IMR-90 (cell line): ENCODE measurements at regions not wholly inside any gene's neighbourhood (a gene's known extent, or its start where the extent isn't known, plus 50 kb on each side); places are given as distances from the start of the nearest gene placed in this dataset.

Experiments
- ATAC-seq: fragments of 200-7000 bp; cut with Tn5 transposase; 2 replicates; pipeline ENCODE4 v1.9.1; 2020; ENCODE audit warnings: low read depth, mild to moderate bottlenecking, moderate library complexity
- BruUV-seq: library from RNA; stranded (reverse); fragments of 400-500 nt; replicated peaks from 2 replicates; lab custom pipeline; 2021; lab: Mats Ljungman, UMichigan
- CTCF ChIA-PET: fragments of 300-600 bp; formaldehyde crosslinking; extraction: SDS; loops from one replicate; lab custom pipeline; 2021; ENCODE audit warnings: antibody characterized with exemption; lab: Yijun Ruan, JAX
- POLR2A ChIA-PET: fragments of 300-600 bp; sonication (Branson Sonifier 250); formaldehyde crosslinking; loops from one replicate; lab custom pipeline; 2022; ENCODE audit warnings: antibody characterized with exemption; ENCODE audit not compliant: unreplicated experiment; lab: Charles Lee
- DNase-seq: peaks from one replicate; pipeline ENCODE4 v3.0.0; 2013
- H2AFZ ChIP-seq: replicated peaks from 2 replicates; pipeline ENCODE3; 2013; ENCODE audit warnings: low read length, mild to moderate bottlenecking; ENCODE audit not compliant: poor library complexity
- H2AK5ac ChIP-seq: 2 replicates; pipeline ENCODE4 v1.6.1; 2013; ENCODE audit warnings: low read depth, low read length, inconsistent platforms
- H2AK9ac ChIP-seq: replicated peaks from 2 replicates; pipeline ENCODE3; 2013; ENCODE audit warnings: mild to moderate bottlenecking, low read depth, low read length, moderate library complexity; ENCODE audit not compliant: poor library complexity
- H2BK120ac ChIP-seq: 2 replicates; pipeline ENCODE4 v1.6.1; 2013; ENCODE audit warnings: low read depth, low read length, inconsistent platforms
- H2BK15ac ChIP-seq: 3 replicates; pipeline ENCODE4 v1.6.1; 2013; ENCODE audit warnings: low read depth, low read length, inconsistent platforms
- H2BK20ac ChIP-seq: 2 replicates; pipeline ENCODE4 v1.6.1; 2013; ENCODE audit warnings: low read depth, mild to moderate bottlenecking, inconsistent platforms, low read length, moderate library complexity
- H2BK5ac ChIP-seq: 2 replicates; pipeline ENCODE4 v1.6.1; 2013; ENCODE audit warnings: mild to moderate bottlenecking, low read depth, low read length, inconsistent platforms; ENCODE audit not compliant: poor library complexity, severe bottlenecking
- H3K14ac ChIP-seq: replicated peaks from 2 replicates; pipeline ENCODE4 v1.6.1; 2013; ENCODE audit warnings: low read depth, low read length, inconsistent platforms
- H3K18ac ChIP-seq: 2 replicates; pipeline ENCODE4 v1.6.1; 2013; ENCODE audit warnings: low read depth, low read length, control low read depth
- H3K23ac ChIP-seq: 2 replicates; pipeline ENCODE4 v1.6.1; 2013; ENCODE audit warnings: low read depth, low read length, inconsistent platforms
- H3K27ac ChIP-seq: 2 replicates; pipeline ENCODE4 v1.5.1; 2013; ENCODE audit warnings: mild to moderate bottlenecking, control low read depth, low read length; ENCODE audit not compliant: insufficient read depth
- H3K27me3 ChIP-seq: 2 replicates; pipeline ENCODE4 v1.6.1; 2013; ENCODE audit warnings: low read length; ENCODE audit not compliant: control insufficient read depth, insufficient read depth
- H3K36me3 ChIP-seq: 2 replicates; pipeline ENCODE4 v1.6.1; 2013; ENCODE audit warnings: low read length, mixed read lengths; ENCODE audit not compliant: control insufficient read depth, insufficient read depth
- H3K4ac ChIP-seq: 2 replicates; pipeline ENCODE4 v1.6.1; 2013; ENCODE audit warnings: low read depth, low read length, inconsistent platforms
- H3K4me1 ChIP-seq: 2 replicates; pipeline ENCODE4 v1.6.1; 2013; ENCODE audit warnings: low read length, mixed read lengths; ENCODE audit not compliant: control insufficient read depth, insufficient read depth
- H3K4me2 ChIP-seq: 2 replicates; pipeline ENCODE4 v1.6.1; 2013; ENCODE audit warnings: low read depth, mild to moderate bottlenecking, control low read depth, low read length, moderate library complexity
- H3K4me3 ChIP-seq: 2 replicates; pipeline ENCODE4 v1.5.1; 2013; ENCODE audit warnings: low read depth, mild to moderate bottlenecking, control low read depth, low read length, moderate library complexity; ENCODE audit not compliant: insufficient read depth
- H3K56ac ChIP-seq: 2 replicates; pipeline ENCODE4 v1.6.1; 2013; ENCODE audit warnings: low read length, inconsistent platforms; ENCODE audit not compliant: insufficient read depth; ENCODE audit errors: extremely low read depth
- H3K79me1 ChIP-seq, 2 experiments: 2 replicates each; pipeline ENCODE4 v1.6.1; 2013; ENCODE audit warnings: low read length in 2 of 2, inconsistent platforms in 1 of 2, low read depth in 1 of 2
- H3K9ac ChIP-seq: 2 replicates; pipeline ENCODE4 v1.6.1; 2013; ENCODE audit warnings: low read depth, low read length, control low read depth
- H3K9me1 ChIP-seq: 2 replicates; pipeline ENCODE4 v1.6.1; 2013; ENCODE audit warnings: low read length, inconsistent platforms; ENCODE audit not compliant: insufficient read depth
- H3K9me3 ChIP-seq: 2 replicates; pipeline ENCODE4 v1.6.1; 2013; ENCODE audit warnings: low read length; ENCODE audit not compliant: control insufficient read depth, insufficient read depth
- H4K20me1 ChIP-seq: 2 replicates; pipeline ENCODE4 v1.6.1; 2013; ENCODE audit warnings: low read length, inconsistent platforms; ENCODE audit not compliant: insufficient read depth
- H4K5ac ChIP-seq: 2 replicates; pipeline ENCODE4 v1.6.1; 2013; ENCODE audit warnings: mild to moderate bottlenecking, low read depth, low read length, control low read depth
- H4K8ac ChIP-seq, 2 experiments: 2 replicates each; pipeline ENCODE4 v1.6.1; 2013; ENCODE audit warnings: low read depth in 2 of 2, low read length in 2 of 2, control low read depth in 1 of 2, inconsistent platforms in 1 of 2
- H4K91ac ChIP-seq: 2 replicates; pipeline ENCODE4 v1.6.1; 2013; ENCODE audit warnings: low read depth, low read length, inconsistent platforms; ENCODE audit not compliant: insufficient read depth
- NFE2L2 ChIP-seq: fragments of 150-350 bp; IDR thresholded peaks from 2 replicates; pipeline ENCODE4 v1.6.1; 2016; ENCODE audit warnings: low read depth, mild to moderate bottlenecking, low read length
- RCOR1 ChIP-seq: IDR thresholded peaks from 2 replicates; pipeline ENCODE4 v1.6.1; 2012; ENCODE audit warnings: mild to moderate bottlenecking, low read length, improper control_type of control experiment; ENCODE audit not compliant: insufficient replicate concordance
- WGBS, 2 experiments: methylation state at CpG; one replicate each; pipeline versions ENCODE4 v1.1.5 to v1.1.7; 2013; ENCODE audit warnings: missing lambda C conversion rate in 2 of 2; ENCODE audit not compliant: insufficient read length in 1 of 2; ENCODE audit errors: extremely low coverage in 2 of 2; 5-methylcytosine and 5-hydroxymethylcytosine counted together
- dilution Hi-C: fragments of 300-500 bp; cut with HindIII; formaldehyde crosslinking; loops from one replicate; pipeline ENCODE4 v1.14.3; 2018; ENCODE audit warnings: low sequenced_read_pairs; ENCODE audit not compliant: unreplicated experiment
- in situ Hi-C: fragments of 300-500 bp; cut with MboI; formaldehyde crosslinking; loops from 3 replicates; pipeline ENCODE4 v1.14.3; 2019; ENCODE audit warnings: low sequenced_read_pairs, inconsistent platforms, mixed read lengths
- intact Hi-C: fragments of 100-400 bp; cut with micrococcal nuclease; formaldehyde crosslinking; loops from 2 replicates; pipeline ENCODE4 v1.10.0; 2022

DNA sequence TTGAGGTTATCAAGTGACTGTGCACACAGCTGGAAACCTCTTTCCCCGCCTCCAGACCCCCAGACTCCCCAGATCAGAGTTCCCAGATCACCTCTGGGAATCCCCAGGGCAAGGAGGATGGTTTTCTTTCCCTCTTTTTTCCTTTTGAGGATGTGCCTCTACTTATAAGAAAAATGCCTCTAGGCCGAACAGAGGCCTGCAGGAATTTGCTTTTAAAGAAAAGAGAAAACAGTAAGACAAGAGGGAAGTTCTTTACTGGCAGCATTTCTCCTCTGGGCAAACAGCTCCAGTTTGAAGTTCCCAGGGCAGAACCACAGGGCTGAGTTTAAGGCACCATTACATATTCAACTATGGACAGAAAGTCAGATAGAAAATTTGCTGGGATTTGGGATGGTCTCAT, 837.9 kb upstream of the LCORL start:
- no peak overlapping the region for H2AFZ ChIP-seq
- H3K9me3 ChIP-seq = peaks cover 3% of the 10 kb centered on the region; the same call in 1 of the 2 replicates
- in situ Hi-C loops (no loop called here), dilution Hi-C loops (no loop called here), intact Hi-C loops (no loop called here)
- no peaks in the 10 kb centered on the region for H4K20me1 ChIP-seq
- no peaks in the 10 kb centered on the region for H3K27me3 ChIP-seq
- H3K4me3 ChIP-seq = no peak overlapping the region
- no peaks in the 10 kb centered on the region for H3K4me1 ChIP-seq
- no peak overlapping the region for H4K8ac ChIP-seq
- no CpG with 5 or more reads among the region's 2 CpGs for WGBS, 2 experiments
- no peak overlapping the region for H2BK15ac ChIP-seq
- no peak overlapping the region for H2BK20ac ChIP-seq
- H3K4ac ChIP-seq = no peak overlapping the region
- POLR2A ChIA-PET = no interaction called here
- no peak overlapping the region for H3K23ac ChIP-seq
- H3K4me2 ChIP-seq = no peak overlapping the region
- H2AK9ac ChIP-seq = no peak overlapping the region
- no TSS peak for BruUV-seq
- no peak overlapping the region for H2AK5ac ChIP-seq
- DNase-seq = no peak
- no peak overlapping the region for H3K56ac ChIP-seq
- no peaks in the 10 kb centered on the region for H3K9me1 ChIP-seq
- H2BK120ac ChIP-seq = no peak overlapping the region
- no peak overlapping the region for H3K9ac ChIP-seq
- no peaks in the 10 kb centered on the region for H3K36me3 ChIP-seq
- H3K18ac ChIP-seq = no peak overlapping the region
- no peaks in the 10 kb centered on the region for H3K79me1 ChIP-seq
- H3K14ac ChIP-seq = no peak overlapping the region
- H4K5ac ChIP-seq = no peak overlapping the region
- no peak for ATAC-seq
- no peak overlapping the region for H3K27ac ChIP-seq
- H4K91ac ChIP-seq = no peak overlapping the region
- TF ChIP-seq NFE2L2 (no peak), RCOR1 (no peak)
- CTCF ChIA-PET = no interaction called here
- H2BK5ac ChIP-seq = no peak overlapping the region
